ENCODE measurements at regions not wholly inside any gene's neighbourhood (a gene's known extent, or its start where the extent isn't known, plus 50 kb on each side); places are given as distances from the start of the nearest gene placed in this dataset.

- no peak for TF ChIP-seq CTCF (IDR thresholded peaks at IDR 0.05)
- TF ChIP-seq POLR2A (IDR thresholded peaks at IDR 0.05), result no peak
These were observed 482.5 kb downstream of the RWDD3 start for GRCh38 chr1:95716550-95716949.
